Stomach (tissue), 4 donors: ENCODE measurements at regions not wholly inside any gene's neighbourhood (a gene's known extent, or its start where the extent isn't known, plus 50 kb on each side); places are given as distances from the start of the nearest gene placed in this dataset.

ENCODE experiments used
- POLR2A ChIP-seq, 4 donors: fragments of 450-650 bp; IDR thresholded peaks; one replicate each; pipeline ENCODE4 v1.6.1; 2016; ENCODE audit warnings: antibody characterized with exemption in 4 of 4, control low read depth in 2 of 4, mild to moderate bottlenecking in 1 of 4, moderate library complexity in 1 of 4
- POLR2AphosphoS5 ChIP-seq, 3 donors: sonication (generic); formaldehyde crosslinking; IDR thresholded peaks; one replicate each; pipeline ENCODE4 v1.6.1; 2016; ENCODE audit warnings: antibody characterized with exemption in 3 of 3
- TF ChIP-seq, protein P1 (sequence below), 7 experiments: fragments of 450-650 bp in 4 of 7; fragments of 200-600 bp in 3 of 7; sonication (generic) in 3 of 7; IDR thresholded peaks; one replicate each; pipeline ENCODE4 v1.5.1; 2016 to 2019; ENCODE audit warnings: antibody characterized with exemption in 7 of 7, control low read depth in 2 of 7, mild to moderate bottlenecking in 1 of 7

DNA sequence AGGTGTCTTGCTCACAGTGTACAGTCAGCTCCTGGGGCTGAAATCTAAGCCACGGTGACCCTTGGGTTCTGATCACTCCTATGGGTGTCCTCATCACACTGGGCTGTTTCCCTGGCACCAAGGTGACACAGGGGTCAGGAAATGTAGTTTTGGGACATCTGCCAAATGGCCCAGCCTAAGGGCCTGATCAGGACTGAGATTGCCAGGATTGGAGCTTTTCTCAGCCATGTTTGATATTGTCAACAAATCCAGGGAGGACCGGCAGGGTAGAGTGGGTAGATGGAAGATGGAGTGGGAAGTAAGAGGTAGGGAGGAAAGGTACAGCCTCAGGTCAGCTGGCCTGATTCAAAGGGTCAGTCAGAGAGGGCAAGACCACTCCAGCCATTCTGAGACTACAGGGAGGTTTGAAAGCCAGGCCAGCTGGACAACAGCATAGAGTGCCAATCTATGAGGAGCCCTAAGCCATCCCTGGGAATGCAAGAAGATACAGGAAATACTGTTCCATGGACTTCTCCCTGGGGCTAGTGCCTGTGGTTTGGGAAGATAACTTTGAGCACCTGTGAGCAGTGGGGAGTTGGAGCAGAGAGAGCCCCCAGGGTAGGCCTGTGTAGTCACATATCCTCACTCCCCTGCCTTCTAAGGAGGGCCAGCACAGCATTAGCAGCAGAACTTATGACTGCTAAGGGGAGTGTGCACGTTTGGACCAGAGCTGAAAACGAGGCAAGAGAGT lies 377.3 kb upstream of the ZMIZ1 start:
- TF ChIP-seq POLR2AphosphoS5 (IDR thresholded peaks at IDR 0.05) (no peak), POLR2A (IDR thresholded peaks at IDR 0.05) (no peak)
- TF ChIP-seq, protein P1, sequence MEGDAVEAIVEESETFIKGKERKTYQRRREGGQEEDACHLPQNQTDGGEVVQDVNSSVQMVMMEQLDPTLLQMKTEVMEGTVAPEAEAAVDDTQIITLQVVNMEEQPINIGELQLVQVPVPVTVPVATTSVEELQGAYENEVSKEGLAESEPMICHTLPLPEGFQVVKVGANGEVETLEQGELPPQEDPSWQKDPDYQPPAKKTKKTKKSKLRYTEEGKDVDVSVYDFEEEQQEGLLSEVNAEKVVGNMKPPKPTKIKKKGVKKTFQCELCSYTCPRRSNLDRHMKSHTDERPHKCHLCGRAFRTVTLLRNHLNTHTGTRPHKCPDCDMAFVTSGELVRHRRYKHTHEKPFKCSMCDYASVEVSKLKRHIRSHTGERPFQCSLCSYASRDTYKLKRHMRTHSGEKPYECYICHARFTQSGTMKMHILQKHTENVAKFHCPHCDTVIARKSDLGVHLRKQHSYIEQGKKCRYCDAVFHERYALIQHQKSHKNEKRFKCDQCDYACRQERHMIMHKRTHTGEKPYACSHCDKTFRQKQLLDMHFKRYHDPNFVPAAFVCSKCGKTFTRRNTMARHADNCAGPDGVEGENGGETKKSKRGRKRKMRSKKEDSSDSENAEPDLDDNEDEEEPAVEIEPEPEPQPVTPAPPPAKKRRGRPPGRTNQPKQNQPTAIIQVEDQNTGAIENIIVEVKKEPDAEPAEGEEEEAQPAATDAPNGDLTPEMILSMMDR (IDR thresholded peaks at IDR 0.05), result no peak
